Superior temporal gyrus (tissue), 1 donor: ENCODE measurements at regions not wholly inside any gene's neighbourhood (a gene's known extent, or its start where the extent isn't known, plus 50 kb on each side); places are given as distances from the start of the nearest gene placed in this dataset.
"Not testable (repeated sequence)": the region's sequence is repeated elsewhere in the genome, so short reads cannot be mapped to it uniquely, and the experiment has no call there.

Experiments used
- DNase-seq: peaks from one replicate; pipeline ENCODE4 v3.0.0-alpha.2; 2016; ENCODE audit errors: extremely low spot score

GRCh38 chr18:2111456-2111855 lies 459.8 kb downstream of the METTL4 start:
- DNase-seq, result no peak

GRCh38 chr18:2112435-2113045 lies 458.8 kb downstream of the METTL4 start:
- no peak for DNase-seq

- no peak for DNase-seq
Observed at GRCh38 chr18:2114289-2114688, 457.0 kb downstream of the METTL4 start.

- DNase-seq, result no peak
Observed at GRCh38 chr18:2114765-2115164, 456.5 kb downstream of the METTL4 start.

- no peak for DNase-seq
Observed at GRCh38 chr18:2121224-2121623, 450.1 kb downstream of the METTL4 start.

GRCh38 chr18:2123077-2123476 lies 448.2 kb downstream of the METTL4 start:
- DNase-seq, result no peak

- DNase-seq, result no peak
Observed at GRCh38 chr18:2134364-2134763, 436.9 kb downstream of the METTL4 start.

GRCh38 chr18:2135309-2135708 lies 436.0 kb downstream of the METTL4 start:
- DNase-seq, result no peak

- DNase-seq, result no peak
Observed at GRCh38 chr18:2138552-2138951, 432.8 kb downstream of the METTL4 start.

GRCh38 chr18:2139691-2140090 lies 431.6 kb downstream of the METTL4 start:
- DNase-seq, result peak; percentile 45

GRCh38 chr18:2143636-2144035 lies 427.7 kb downstream of the METTL4 start:
- no peak for DNase-seq

- DNase-seq, result no peak
Observed at GRCh38 chr18:2144811-2145210, 426.5 kb downstream of the METTL4 start.

GRCh38 chr18:2146092-2146491 lies 425.2 kb downstream of the METTL4 start:
- no peak for DNase-seq

- DNase-seq, result no peak
Observed at GRCh38 chr18:2146754-2147153, 424.6 kb downstream of the METTL4 start.

- peak; percentile 44 for DNase-seq
Observed at GRCh38 chr18:2147476-2148230, 423.7 kb downstream of the METTL4 start.

GRCh38 chr18:2148823-2149222 lies 422.5 kb downstream of the METTL4 start:
- no peak for DNase-seq

GRCh38 chr18:2150566-2150965 lies 420.7 kb downstream of the METTL4 start:
- DNase-seq, result no peak

GRCh38 chr18:2154278-2154677 lies 417.0 kb downstream of the METTL4 start:
- no peak for DNase-seq

GRCh38 chr18:2164644-2165550 lies 406.4 kb downstream of the METTL4 start:
- no peak for DNase-seq

- DNase-seq, result not testable (repeated sequence)
Observed at GRCh38 chr18:2166876-2167275, 404.4 kb downstream of the METTL4 start.

- no peak for DNase-seq
Observed at GRCh38 chr18:2168022-2168421, 403.3 kb downstream of the METTL4 start.

- DNase-seq, result no peak
Observed at GRCh38 chr18:2169656-2170055, 401.6 kb downstream of the METTL4 start.
